Liver (tissue), 3 donors: ENCODE measurements at regions not wholly inside any gene's neighbourhood (a gene's known extent, or its start where the extent isn't known, plus 50 kb on each side); places are given as distances from the start of the nearest gene placed in this dataset.

Experiments used
- HNF4G ChIP-seq: IDR thresholded peaks from 2 replicates; pipeline ENCODE4 v1.6.1; 2016; ENCODE audit warnings: antibody characterized with exemption
- RAD21 ChIP-seq, 2 donors: IDR thresholded peaks; 2 replicates each; pipeline ENCODE4 v1.6.1; 2016; ENCODE audit warnings: antibody characterized with exemption in 2 of 2, mild to moderate bottlenecking in 2 of 2
- REST ChIP-seq: IDR thresholded peaks from 2 replicates; pipeline ENCODE4 v1.6.1; 2016; ENCODE audit warnings: antibody characterized with exemption, mild to moderate bottlenecking
- TF ChIP-seq, protein P1 (sequence below): fragments of 150-350 bp; IDR thresholded peaks from 2 replicates; pipeline ENCODE4 v1.5.1; 2017; ENCODE audit warnings: improper control_type of control experiment, low read depth, low read length; ENCODE audit not compliant: missing input control
- TF ChIP-seq, protein P2 (sequence below): IDR thresholded peaks from 2 replicates; pipeline ENCODE4 v1.6.1; 2016; ENCODE audit warnings: antibody characterized with exemption
- donor health status: healthy.
- donor health status: healthy.

- TF ChIP-seq, protein P1, sequence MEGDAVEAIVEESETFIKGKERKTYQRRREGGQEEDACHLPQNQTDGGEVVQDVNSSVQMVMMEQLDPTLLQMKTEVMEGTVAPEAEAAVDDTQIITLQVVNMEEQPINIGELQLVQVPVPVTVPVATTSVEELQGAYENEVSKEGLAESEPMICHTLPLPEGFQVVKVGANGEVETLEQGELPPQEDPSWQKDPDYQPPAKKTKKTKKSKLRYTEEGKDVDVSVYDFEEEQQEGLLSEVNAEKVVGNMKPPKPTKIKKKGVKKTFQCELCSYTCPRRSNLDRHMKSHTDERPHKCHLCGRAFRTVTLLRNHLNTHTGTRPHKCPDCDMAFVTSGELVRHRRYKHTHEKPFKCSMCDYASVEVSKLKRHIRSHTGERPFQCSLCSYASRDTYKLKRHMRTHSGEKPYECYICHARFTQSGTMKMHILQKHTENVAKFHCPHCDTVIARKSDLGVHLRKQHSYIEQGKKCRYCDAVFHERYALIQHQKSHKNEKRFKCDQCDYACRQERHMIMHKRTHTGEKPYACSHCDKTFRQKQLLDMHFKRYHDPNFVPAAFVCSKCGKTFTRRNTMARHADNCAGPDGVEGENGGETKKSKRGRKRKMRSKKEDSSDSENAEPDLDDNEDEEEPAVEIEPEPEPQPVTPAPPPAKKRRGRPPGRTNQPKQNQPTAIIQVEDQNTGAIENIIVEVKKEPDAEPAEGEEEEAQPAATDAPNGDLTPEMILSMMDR, result no peak
- TF ChIP-seq RAD21 (IDR thresholded peaks at IDR 0.05), result no peak
- TF ChIP-seq, protein P2, sequence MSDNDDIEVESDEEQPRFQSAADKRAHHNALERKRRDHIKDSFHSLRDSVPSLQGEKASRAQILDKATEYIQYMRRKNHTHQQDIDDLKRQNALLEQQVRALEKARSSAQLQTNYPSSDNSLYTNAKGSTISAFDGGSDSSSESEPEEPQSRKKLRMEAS, result no peak
- no peak for TF ChIP-seq HNF4G
- TF ChIP-seq REST, result no peak
Measured at GRCh38 chr18:28735731-28736130, 558.8 kb upstream of the CDH2 start.
